WTC11 (cell line): ENCODE measurements at regions not wholly inside any gene's neighbourhood (a gene's known extent, or its start where the extent isn't known, plus 50 kb on each side); places are given as distances from the start of the nearest gene placed in this dataset.

ENCODE experiments used
- ESRRA ChIP-seq: sonication (generic); formaldehyde crosslinking; IDR thresholded peaks from 2 replicates; pipeline ENCODE4 v1.8.1; 2022; ENCODE audit warnings: mild to moderate bottlenecking, missing genetic modification reagents, borderline replicate concordance
- JUN ChIP-seq: sonication (generic); formaldehyde crosslinking; IDR thresholded peaks from 2 replicates; pipeline ENCODE4 v1.8.0; 2023; ENCODE audit warnings: mild to moderate bottlenecking, missing genetic modification reagents
- TF ChIP-seq, protein P1 (sequence below): sonication (generic); formaldehyde crosslinking; IDR thresholded peaks from 2 replicates; pipeline ENCODE4 v1.8.1; 2022; ENCODE audit warnings: mild to moderate bottlenecking, moderate library complexity, missing genetic modification reagents
- TF ChIP-seq, protein P2 (sequence below): fragments of 200-600 bp; IDR thresholded peaks from 2 replicates; pipeline ENCODE4 v1.8.0; 2022; ENCODE audit warnings: antibody characterized with exemption

- TF ChIP-seq ESRRA (no peak), JUN (no peak)
- TF ChIP-seq, protein P1, sequence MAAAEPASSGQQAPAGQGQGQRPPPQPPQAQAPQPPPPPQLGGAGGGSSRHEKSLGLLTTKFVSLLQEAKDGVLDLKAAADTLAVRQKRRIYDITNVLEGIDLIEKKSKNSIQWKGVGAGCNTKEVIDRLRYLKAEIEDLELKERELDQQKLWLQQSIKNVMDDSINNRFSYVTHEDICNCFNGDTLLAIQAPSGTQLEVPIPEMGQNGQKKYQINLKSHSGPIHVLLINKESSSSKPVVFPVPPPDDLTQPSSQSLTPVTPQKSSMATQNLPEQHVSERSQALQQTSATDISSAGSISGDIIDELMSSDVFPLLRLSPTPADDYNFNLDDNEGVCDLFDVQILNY, result no peak
- TF ChIP-seq, protein P2, sequence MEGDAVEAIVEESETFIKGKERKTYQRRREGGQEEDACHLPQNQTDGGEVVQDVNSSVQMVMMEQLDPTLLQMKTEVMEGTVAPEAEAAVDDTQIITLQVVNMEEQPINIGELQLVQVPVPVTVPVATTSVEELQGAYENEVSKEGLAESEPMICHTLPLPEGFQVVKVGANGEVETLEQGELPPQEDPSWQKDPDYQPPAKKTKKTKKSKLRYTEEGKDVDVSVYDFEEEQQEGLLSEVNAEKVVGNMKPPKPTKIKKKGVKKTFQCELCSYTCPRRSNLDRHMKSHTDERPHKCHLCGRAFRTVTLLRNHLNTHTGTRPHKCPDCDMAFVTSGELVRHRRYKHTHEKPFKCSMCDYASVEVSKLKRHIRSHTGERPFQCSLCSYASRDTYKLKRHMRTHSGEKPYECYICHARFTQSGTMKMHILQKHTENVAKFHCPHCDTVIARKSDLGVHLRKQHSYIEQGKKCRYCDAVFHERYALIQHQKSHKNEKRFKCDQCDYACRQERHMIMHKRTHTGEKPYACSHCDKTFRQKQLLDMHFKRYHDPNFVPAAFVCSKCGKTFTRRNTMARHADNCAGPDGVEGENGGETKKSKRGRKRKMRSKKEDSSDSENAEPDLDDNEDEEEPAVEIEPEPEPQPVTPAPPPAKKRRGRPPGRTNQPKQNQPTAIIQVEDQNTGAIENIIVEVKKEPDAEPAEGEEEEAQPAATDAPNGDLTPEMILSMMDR, result no peak
Observed at GRCh38 chr2:893311-893710, 57.3 kb upstream of the SNTG2 start.
